Right lobe of liver (tissue), 6 donors: ENCODE measurements at regions not wholly inside any gene's neighbourhood (a gene's known extent, or its start where the extent isn't known, plus 50 kb on each side); places are given as distances from the start of the nearest gene placed in this dataset.

Source experiments
- ATAC-seq, 4 donors: fragments of 200-7000 bp; cut with Tn5 transposase; one replicate each; pipeline ENCODE4 v1.9.1; 2020; ENCODE audit warnings: mild to moderate bottlenecking in 4 of 4, moderate library complexity in 4 of 4
- DNase-seq, 3 donors: peaks; one replicate each; pipeline ENCODE4 v3.0.0-alpha.2; 2020
- H3K27ac ChIP-seq, 3 donors: fragments of 200-600 bp; one replicate each; pipeline ENCODE4 v1.8.0; 2022
- H3K27me3 ChIP-seq, 2 donors: fragments of 200-600 bp; one replicate each; pipeline ENCODE4 v1.8.0; 2022
- H3K36me3 ChIP-seq, 4 donors: fragments of 200-600 bp; sonication (generic) in 1 of 4; one replicate each; pipeline versions ENCODE4 v1.5.1 to v1.8.0; 2017 to 2022; ENCODE audit warnings: control low read depth in 1 of 4
- H3K4me1 ChIP-seq, 4 donors: fragments of 200-600 bp; sonication (generic) in 1 of 4; one replicate each; pipeline versions ENCODE4 v1.5.1 to v1.8.0; 2017 to 2022; ENCODE audit warnings: control low read depth in 1 of 4
- H3K4me3 ChIP-seq, 3 donors: fragments of 200-600 bp; one replicate each; pipeline ENCODE4 v1.8.0; 2022
- H3K9me3 ChIP-seq, 4 donors: fragments of 200-600 bp; sonication (generic) in 1 of 4; one replicate each; pipeline versions ENCODE4 v1.5.1 to v1.8.0; 2017 to 2022; ENCODE audit warnings: control low read depth in 1 of 4
- CTCF ChIP-seq, 4 donors: fragments of 200-600 bp in 3 of 4; fragments of 450-650 bp in 1 of 4; IDR thresholded peaks; one replicate each; pipeline versions ENCODE4 v1.5.1 to v1.8.0; 2016 to 2022; ENCODE audit warnings: antibody characterized with exemption in 4 of 4, mild to moderate bottlenecking in 2 of 4
- POLR2A ChIP-seq: fragments of 450-650 bp; IDR thresholded peaks from one replicate; pipeline ENCODE4 v1.6.1; 2017; ENCODE audit warnings: antibody characterized with exemption, mild to moderate bottlenecking
- whole genome bisulfite sequencing: methylation state at CpG from one replicate; pipeline ENCODE4 v1.1.6; 2018; ENCODE audit warnings: low coverage, low lambda C conversion rate; ENCODE audit not compliant: insufficient coverage; ENCODE audit errors: missing lambda C conversion rate; 5-methylcytosine and 5-hydroxymethylcytosine counted together
- intact Hi-C, 2 donors: fragments of 100-400 bp; cut with DNase I; formaldehyde crosslinking; loops; one replicate each; pipeline versions ENCODE4 v1.11.2 to v1.14.1; 2022
- donor health status: DM: no; HTN: yes; CAD: no.
- donor health status: DM: no; HTN: no; CAD: no.
- donor health status: DM: no; HTN: no; CAD: no.
- donor health status: DM: no; HTN: yes; CAD: no.
- donor health status: DM: no; HTN: yes; CAD: no.

GRCh38 chr5:32936329-32936728 is 225.2 kb downstream of the NPR3 start:
- TF ChIP-seq CTCF (IDR thresholded peaks at IDR 0.05) (no peak), POLR2A (no peak)
- no peak for ATAC-seq
- no peaks in the 10 kb centered on the region for H3K36me3 ChIP-seq
- no peaks in the 10 kb centered on the region for H3K27me3 ChIP-seq
- 74% methylated on average over 4 of the region's 4 CpGs for WGBS
- no peaks in the 10 kb centered on the region for H3K9me3 ChIP-seq
- H3K4me1 ChIP-seq: peaks cover 0 to 11% (median 2%) of the 10 kb centered on the region in 4 donors
- H3K4me3 ChIP-seq: no peak overlapping the region
- intact Hi-C loops: no loop called here
- no peak for DNase-seq
- no peak overlapping the region for H3K27ac ChIP-seq

GRCh38 chr5:32942225-32942989 is 231.3 kb downstream of the NPR3 start:
- WGBS: 34% methylated on average over 5 of the region's 6 CpGs
- ATAC-seq: peak; percentile 76 to 85 (median 80)
- H3K4me3 ChIP-seq: no peak overlapping the region
- no peaks in the 10 kb centered on the region for H3K4me1 ChIP-seq
- no peaks in the 10 kb centered on the region for H3K27me3 ChIP-seq
- no peaks in the 10 kb centered on the region for H3K9me3 ChIP-seq
- no peak for DNase-seq
- no peak overlapping the region for H3K27ac ChIP-seq
- intact Hi-C loops: no loop called here
- peak; percentile 39 to 61 (median 46) for TF ChIP-seq CTCF (IDR thresholded peaks at IDR 0.05)
- no peak for TF ChIP-seq POLR2A
- no peaks in the 10 kb centered on the region for H3K36me3 ChIP-seq

GRCh38 chr5:32949286-32949970 is 238.3 kb downstream of the NPR3 start:
- H3K4me1 ChIP-seq: no peaks in the 10 kb centered on the region
- no peaks in the 10 kb centered on the region for H3K36me3 ChIP-seq
- H3K27me3 ChIP-seq: no peaks in the 10 kb centered on the region
- H3K9me3 ChIP-seq: no peaks in the 10 kb centered on the region
- no peak for TF ChIP-seq POLR2A
- no peak for TF ChIP-seq CTCF (IDR thresholded peaks at IDR 0.05)
- no peak overlapping the region for H3K4me3 ChIP-seq
- intact Hi-C loops: no loop called here
- ATAC-seq (no peak), DNase-seq (no peak)
- 39% methylated on average over 6 of the region's 6 CpGs for WGBS
- H3K27ac ChIP-seq: no peak overlapping the region

DNA sequence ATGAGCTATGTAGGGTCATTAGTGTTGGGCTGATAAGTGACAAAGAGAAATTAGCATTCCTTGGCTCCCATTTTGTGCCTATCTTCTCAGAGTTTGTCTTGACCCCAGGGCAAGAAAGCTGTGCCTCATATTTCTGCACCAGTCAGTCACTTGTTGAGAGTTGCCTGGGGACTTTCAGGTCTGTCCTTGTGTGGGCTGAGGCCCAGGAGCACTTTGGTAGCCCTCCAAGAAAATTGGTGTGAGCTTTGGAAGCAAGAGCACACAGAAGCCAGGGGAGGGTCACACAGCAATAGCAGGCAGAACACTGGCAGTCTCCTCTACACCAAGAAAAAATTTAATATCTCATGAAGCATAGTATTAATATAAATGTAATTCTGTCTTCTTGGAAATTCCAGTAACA is 239.9 kb downstream of the NPR3 start:
- no peaks in the 10 kb centered on the region for H3K27me3 ChIP-seq
- intact Hi-C loops: no loop called here
- TF ChIP-seq CTCF (IDR thresholded peaks at IDR 0.05) (no peak), POLR2A (no peak)

More for the DNA sequence above, 239.9 kb downstream of the NPR3 start:
- H3K36me3 ChIP-seq: no peaks in the 10 kb centered on the region
- DNase-seq (no peak), ATAC-seq (no peak)
- no peak overlapping the region for H3K4me3 ChIP-seq
- no peak overlapping the region for H3K27ac ChIP-seq
- H3K9me3 ChIP-seq: no peaks in the 10 kb centered on the region
- H3K4me1 ChIP-seq: no peaks in the 10 kb centered on the region
